ENCODE measurements at regions not wholly inside any gene's neighbourhood (a gene's known extent, or its start where the extent isn't known, plus 50 kb on each side); places are given as distances from the start of the nearest gene placed in this dataset.

- TF ChIP-seq, protein P1, sequence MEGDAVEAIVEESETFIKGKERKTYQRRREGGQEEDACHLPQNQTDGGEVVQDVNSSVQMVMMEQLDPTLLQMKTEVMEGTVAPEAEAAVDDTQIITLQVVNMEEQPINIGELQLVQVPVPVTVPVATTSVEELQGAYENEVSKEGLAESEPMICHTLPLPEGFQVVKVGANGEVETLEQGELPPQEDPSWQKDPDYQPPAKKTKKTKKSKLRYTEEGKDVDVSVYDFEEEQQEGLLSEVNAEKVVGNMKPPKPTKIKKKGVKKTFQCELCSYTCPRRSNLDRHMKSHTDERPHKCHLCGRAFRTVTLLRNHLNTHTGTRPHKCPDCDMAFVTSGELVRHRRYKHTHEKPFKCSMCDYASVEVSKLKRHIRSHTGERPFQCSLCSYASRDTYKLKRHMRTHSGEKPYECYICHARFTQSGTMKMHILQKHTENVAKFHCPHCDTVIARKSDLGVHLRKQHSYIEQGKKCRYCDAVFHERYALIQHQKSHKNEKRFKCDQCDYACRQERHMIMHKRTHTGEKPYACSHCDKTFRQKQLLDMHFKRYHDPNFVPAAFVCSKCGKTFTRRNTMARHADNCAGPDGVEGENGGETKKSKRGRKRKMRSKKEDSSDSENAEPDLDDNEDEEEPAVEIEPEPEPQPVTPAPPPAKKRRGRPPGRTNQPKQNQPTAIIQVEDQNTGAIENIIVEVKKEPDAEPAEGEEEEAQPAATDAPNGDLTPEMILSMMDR (optimal IDR thresholded peaks at IDR 0.05 in 1 of 3, IDR thresholded peaks at IDR 0.05 in 1 of 3, conservative IDR thresholded peaks at IDR 0.05 in 1 of 3; ENCODE audit: extremely low read depth in 1 of 3, insufficient read depth in 2 of 3, low read length in 3 of 3), result no peak
- TF ChIP-seq EZH2 (IDR thresholded peaks at IDR 0.05; ENCODE audit: low read length), result no peak
Observed at GRCh38 chr5:117759849-117760499, 1185.4 kb upstream of the SEMA6A start.

Measured in keratinocyte (primary cell).